Natural killer cell (primary cell): ENCODE measurements at regions not wholly inside any gene's neighbourhood (a gene's known extent, or its start where the extent isn't known, plus 50 kb on each side); places are given as distances from the start of the nearest gene placed in this dataset.

Experiments
- ATAC-seq, 3 donors: fragments of 150-1000 bp in 2 of 3; fragments of 200-7000 bp in 1 of 3; cut with Tn5 transposase; 1 replicate in 1 of 3; 2 replicates in 2 of 3; pipeline ENCODE4 v1.10.0; 2021; ENCODE audit warnings: mild to moderate bottlenecking in 2 of 3, moderate library complexity in 2 of 3
- DNase-seq, 2 donors: peaks; one replicate each; pipeline versions ENCODE4 v3.0.0 to v3.0.0-alpha.2; 2013 to 2021; ENCODE audit warnings: mixed read lengths in 1 of 2
- H3K27ac ChIP-seq: one replicate; pipeline ENCODE4 v1.5.1; 2013; ENCODE audit warnings: mild to moderate bottlenecking, low read length
- H3K27me3 ChIP-seq: one replicate; pipeline ENCODE4 v1.6.1; 2013; ENCODE audit warnings: low read length; ENCODE audit not compliant: control insufficient read depth, insufficient read depth
- H3K36me3 ChIP-seq: one replicate; pipeline ENCODE4 v1.6.1; 2013; ENCODE audit warnings: low read length; ENCODE audit not compliant: control insufficient read depth, insufficient read depth
- H3K4me1 ChIP-seq: one replicate; pipeline ENCODE4 v1.6.1; 2013; ENCODE audit warnings: low read length; ENCODE audit not compliant: control insufficient read depth, insufficient read depth
- H3K4me3 ChIP-seq: one replicate; pipeline ENCODE4 v1.5.1; 2013; ENCODE audit warnings: low read length
- H3K9me3 ChIP-seq: one replicate; pipeline ENCODE4 v1.6.1; 2013; ENCODE audit warnings: low read length; ENCODE audit not compliant: control insufficient read depth, insufficient read depth
- H3K27ac Mint-ChIP-seq, 2 donors: one replicate each; pipeline ENCODE4 v1.8.0; 2022; ENCODE audit warnings: mild to moderate bottlenecking in 2 of 2, mixed read lengths in 2 of 2, moderate library complexity in 1 of 2
- H3K27me3 Mint-ChIP-seq, 2 donors: one replicate each; pipeline ENCODE4 v1.8.0; 2022; ENCODE audit warnings: low read depth in 2 of 2, mixed read lengths in 2 of 2
- H3K36me3 Mint-ChIP-seq: one replicate; pipeline ENCODE4 v1.8.0; 2022; ENCODE audit warnings: mixed read lengths
- H3K4me1 Mint-ChIP-seq, 2 donors: one replicate each; pipeline ENCODE4 v1.8.0; 2022; ENCODE audit warnings: mixed read lengths in 2 of 2
- H3K4me3 Mint-ChIP-seq: one replicate; pipeline ENCODE4 v1.8.0; 2022; ENCODE audit warnings: mild to moderate bottlenecking, moderate library complexity, mixed read lengths
- H3K9me3 Mint-ChIP-seq, 2 donors: one replicate each; pipeline ENCODE4 v1.8.0; 2022; ENCODE audit warnings: mixed read lengths in 2 of 2
- WGBS: methylation state at CpG from one replicate; pipeline ENCODE4 v1.1.7; 2013; ENCODE audit warnings: missing lambda C conversion rate; ENCODE audit not compliant: insufficient coverage; 5-methylcytosine and 5-hydroxymethylcytosine counted together
- intact Hi-C: fragments of 100-400 bp; cut with micrococcal nuclease; formaldehyde crosslinking; loops from one replicate; pipeline ENCODE4 v1.14.2; 2022
- TF ChIP-seq, protein P1 (sequence below): fragments of 200-600 bp; IDR thresholded peaks from one replicate; pipeline ENCODE4 v1.8.0; 2022; ENCODE audit warnings: antibody characterized with exemption

GRCh38 chr1:37272626-37273025 is 201.8 kb upstream of the ZC3H12A start:
- intact Hi-C loops, result no loop called here
- WGBS, result 78% methylated on average over 8 of the region's 8 CpGs
- H3K36me3 Mint-ChIP-seq, result no peaks in the 10 kb centered on the region
- Histone ChIP-seq H3K4me1 (no peaks in the 10 kb centered on the region), H3K27me3 (no peaks in the 10 kb centered on the region), H3K9me3 (no peaks in the 10 kb centered on the region), H3K27ac (no peak overlapping the region), H3K4me3 (no peak overlapping the region), H3K36me3 (no peaks in the 10 kb centered on the region)
- H3K27me3 Mint-ChIP-seq, result peaks cover 4 to 13% of the 10 kb centered on the region in 2 donors
- no peak overlapping the region for H3K27ac Mint-ChIP-seq
- no peaks in the 10 kb centered on the region for H3K4me1 Mint-ChIP-seq
- H3K9me3 Mint-ChIP-seq, result no peaks in the 10 kb centered on the region
- H3K4me3 Mint-ChIP-seq, result no peak overlapping the region
- no peak for ATAC-seq
- TF ChIP-seq, protein P1, sequence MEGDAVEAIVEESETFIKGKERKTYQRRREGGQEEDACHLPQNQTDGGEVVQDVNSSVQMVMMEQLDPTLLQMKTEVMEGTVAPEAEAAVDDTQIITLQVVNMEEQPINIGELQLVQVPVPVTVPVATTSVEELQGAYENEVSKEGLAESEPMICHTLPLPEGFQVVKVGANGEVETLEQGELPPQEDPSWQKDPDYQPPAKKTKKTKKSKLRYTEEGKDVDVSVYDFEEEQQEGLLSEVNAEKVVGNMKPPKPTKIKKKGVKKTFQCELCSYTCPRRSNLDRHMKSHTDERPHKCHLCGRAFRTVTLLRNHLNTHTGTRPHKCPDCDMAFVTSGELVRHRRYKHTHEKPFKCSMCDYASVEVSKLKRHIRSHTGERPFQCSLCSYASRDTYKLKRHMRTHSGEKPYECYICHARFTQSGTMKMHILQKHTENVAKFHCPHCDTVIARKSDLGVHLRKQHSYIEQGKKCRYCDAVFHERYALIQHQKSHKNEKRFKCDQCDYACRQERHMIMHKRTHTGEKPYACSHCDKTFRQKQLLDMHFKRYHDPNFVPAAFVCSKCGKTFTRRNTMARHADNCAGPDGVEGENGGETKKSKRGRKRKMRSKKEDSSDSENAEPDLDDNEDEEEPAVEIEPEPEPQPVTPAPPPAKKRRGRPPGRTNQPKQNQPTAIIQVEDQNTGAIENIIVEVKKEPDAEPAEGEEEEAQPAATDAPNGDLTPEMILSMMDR, result no peak
- no peak for DNase-seq

GRCh38 chr1:37274486-37274885 is 199.9 kb upstream of the ZC3H12A start:
- Mint-ChIP-seq H3K9me3 (no peaks in the 10 kb centered on the region), H3K27me3 (peaks cover 12 to 16% of the 10 kb centered on the region in 2 donors), H3K4me3 (no peak overlapping the region), H3K4me1 (no peaks in the 10 kb centered on the region), H3K27ac (no peak overlapping the region), H3K36me3 (no peaks in the 10 kb centered on the region)
- Histone ChIP-seq H3K4me1 (no peaks in the 10 kb centered on the region), H3K36me3 (no peaks in the 10 kb centered on the region), H3K27me3 (no peaks in the 10 kb centered on the region), H3K27ac (no peak overlapping the region), H3K4me3 (no peak overlapping the region), H3K9me3 (no peaks in the 10 kb centered on the region)
- no peak for ATAC-seq
- TF ChIP-seq, protein P1, result no peak
- intact Hi-C loops, result no loop called here
- no peak for DNase-seq
- WGBS, result 63% methylated on average over 8 of the region's 8 CpGs

DNA sequence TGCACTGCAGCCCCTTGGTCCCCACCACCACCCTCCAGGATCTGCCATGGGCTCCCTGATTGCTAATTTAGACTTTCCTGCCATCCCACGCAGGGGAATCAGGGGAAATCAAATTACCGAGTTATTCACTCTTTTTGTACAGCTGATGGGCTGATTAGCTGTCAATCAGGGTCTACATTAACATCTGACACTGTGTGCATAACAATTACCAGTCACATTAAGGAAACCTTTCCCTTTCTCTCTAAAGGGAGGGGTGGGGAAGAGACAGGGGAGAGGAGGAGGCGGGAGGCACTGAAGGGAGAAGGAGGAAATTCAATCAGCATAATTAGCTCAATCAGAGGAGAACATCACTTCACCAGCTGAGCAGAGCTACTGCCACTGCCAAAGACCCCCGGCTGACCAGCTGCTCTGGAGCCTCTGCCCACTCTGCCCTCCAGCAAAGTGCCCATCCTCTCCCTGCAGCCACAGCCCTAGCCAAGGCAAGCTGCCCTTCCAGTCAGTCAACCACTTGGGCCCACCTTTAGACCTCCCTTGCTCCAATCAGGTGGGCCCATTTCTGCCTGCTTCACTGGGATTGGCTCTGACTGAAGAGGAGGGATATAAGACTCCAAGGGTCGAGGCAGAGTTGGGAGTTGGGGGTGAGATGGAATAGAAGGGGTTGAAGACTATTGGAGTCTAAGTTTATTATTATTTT is 199.3 kb upstream of the ZC3H12A start:
- Histone ChIP-seq H3K27ac (no peak overlapping the region), H3K36me3 (no peaks in the 10 kb centered on the region), H3K9me3 (no peaks in the 10 kb centered on the region), H3K4me1 (no peaks in the 10 kb centered on the region), H3K27me3 (no peaks in the 10 kb centered on the region), H3K4me3 (no peak overlapping the region)
- no peaks in the 10 kb centered on the region for H3K4me1 Mint-ChIP-seq
- no peak for DNase-seq
- no peak overlapping the region for H3K27ac Mint-ChIP-seq
- H3K36me3 Mint-ChIP-seq, result no peaks in the 10 kb centered on the region
- H3K4me3 Mint-ChIP-seq, result no peak overlapping the region
- H3K27me3 Mint-ChIP-seq, result peaks cover 17 to 22% of the 10 kb centered on the region in 2 donors
- H3K9me3 Mint-ChIP-seq, result peaks cover 2% of the 10 kb centered on the region in 2 donors
- intact Hi-C loops, result no loop called here
- TF ChIP-seq, protein P1, result no peak
- WGBS, result 59% methylated on average over 4 of the region's 5 CpGs
- no peak for ATAC-seq

- intact Hi-C loops, result no loop called here
- Mint-ChIP-seq H3K4me1 (no peaks in the 10 kb centered on the region), H3K4me3 (no peak overlapping the region), H3K9me3 (peaks cover 2 to 3% of the 10 kb centered on the region in 2 donors), H3K36me3 (no peaks in the 10 kb centered on the region), H3K27me3 (peaks cover 23 to 26% of the 10 kb centered on the region in 2 donors), H3K27ac (no peak overlapping the region)
- ATAC-seq (no peak), DNase-seq (no peak)
- TF ChIP-seq, protein P1, result no peak
- peaks cover 5% of the 10 kb centered on the region for H3K9me3 ChIP-seq
- H3K4me3 ChIP-seq, result no peak overlapping the region
- WGBS, result 71% methylated on average over 2 of the region's 2 CpGs
- no peaks in the 10 kb centered on the region for H3K27me3 ChIP-seq
- no peak overlapping the region for H3K27ac ChIP-seq
- H3K4me1 ChIP-seq, result no peaks in the 10 kb centered on the region
- H3K36me3 ChIP-seq, result no peaks in the 10 kb centered on the region
Observed at GRCh38 chr1:37277366-37277765, 197.0 kb upstream of the ZC3H12A start.
